ENCODE measurements at regions not wholly inside any gene's neighbourhood (a gene's known extent, or its start where the extent isn't known, plus 50 kb on each side); places are given as distances from the start of the nearest gene placed in this dataset.

DNA sequence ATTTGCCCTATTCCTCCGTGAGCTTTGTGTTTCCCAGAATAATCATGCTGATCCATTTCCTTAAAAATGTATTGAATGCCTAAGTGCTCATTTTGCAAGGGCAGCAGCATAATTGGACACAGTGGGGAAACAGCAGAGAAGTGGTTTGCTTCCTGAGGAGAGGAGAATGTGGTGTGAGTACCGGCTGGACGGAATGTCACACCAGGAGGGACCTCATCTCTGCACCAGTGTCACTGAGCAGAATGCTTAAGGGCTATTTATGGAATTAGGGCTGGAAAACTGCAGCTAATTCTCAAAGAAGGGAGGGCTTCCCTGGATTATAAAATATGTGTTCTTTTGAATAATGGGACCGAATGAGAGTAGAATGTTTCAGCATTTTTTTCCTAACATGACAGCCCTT, 1100.6 kb upstream of the RBFOX1 start:
- TF ChIP-seq POLR2A (IDR thresholded peaks at IDR 0.05) (no peak), POLR2AphosphoS5 (IDR thresholded peaks at IDR 0.05) (no peak)
- TF ChIP-seq, protein P1, sequence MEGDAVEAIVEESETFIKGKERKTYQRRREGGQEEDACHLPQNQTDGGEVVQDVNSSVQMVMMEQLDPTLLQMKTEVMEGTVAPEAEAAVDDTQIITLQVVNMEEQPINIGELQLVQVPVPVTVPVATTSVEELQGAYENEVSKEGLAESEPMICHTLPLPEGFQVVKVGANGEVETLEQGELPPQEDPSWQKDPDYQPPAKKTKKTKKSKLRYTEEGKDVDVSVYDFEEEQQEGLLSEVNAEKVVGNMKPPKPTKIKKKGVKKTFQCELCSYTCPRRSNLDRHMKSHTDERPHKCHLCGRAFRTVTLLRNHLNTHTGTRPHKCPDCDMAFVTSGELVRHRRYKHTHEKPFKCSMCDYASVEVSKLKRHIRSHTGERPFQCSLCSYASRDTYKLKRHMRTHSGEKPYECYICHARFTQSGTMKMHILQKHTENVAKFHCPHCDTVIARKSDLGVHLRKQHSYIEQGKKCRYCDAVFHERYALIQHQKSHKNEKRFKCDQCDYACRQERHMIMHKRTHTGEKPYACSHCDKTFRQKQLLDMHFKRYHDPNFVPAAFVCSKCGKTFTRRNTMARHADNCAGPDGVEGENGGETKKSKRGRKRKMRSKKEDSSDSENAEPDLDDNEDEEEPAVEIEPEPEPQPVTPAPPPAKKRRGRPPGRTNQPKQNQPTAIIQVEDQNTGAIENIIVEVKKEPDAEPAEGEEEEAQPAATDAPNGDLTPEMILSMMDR (IDR thresholded peaks at IDR 0.05): no peak
- H3K27me3 ChIP-seq: no peaks in the 10 kb centered on the region
- H3K27ac ChIP-seq: no peak overlapping the region
- H3K36me3 ChIP-seq: no peaks in the 10 kb centered on the region
- DNase-seq (ENCODE audit: low spot score in 2 of 2): no peak
- intact Hi-C loops (cut with DNase I; ENCODE audit: low total_unique reads): no loop called here
- H3K9me3 ChIP-seq: no peaks in the 10 kb centered on the region
- H3K4me1 ChIP-seq: no peaks in the 10 kb centered on the region
- H3K4me3 ChIP-seq: no peak overlapping the region

DNA sequence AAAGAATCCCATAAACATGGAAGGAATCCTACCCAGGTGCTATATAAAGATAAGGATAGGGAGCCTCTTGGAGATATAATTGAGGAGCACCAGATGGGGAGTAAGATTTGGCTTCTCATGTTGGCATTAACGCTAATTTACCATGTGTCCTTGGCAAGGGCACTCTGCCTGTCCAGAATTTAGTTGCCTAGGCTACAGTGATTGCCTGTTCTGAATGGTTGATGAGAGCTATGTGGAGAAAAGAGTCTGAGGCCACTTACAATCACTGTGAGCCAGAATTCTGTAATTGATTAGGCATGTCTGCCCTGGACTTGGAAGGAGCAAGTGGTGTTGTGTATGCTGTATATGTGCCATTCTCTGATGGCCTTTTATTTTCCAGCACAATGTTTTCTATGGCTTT, 1101.2 kb upstream of the RBFOX1 start:
- no peak for DNase-seq (ENCODE audit: low spot score in 2 of 2)
- Histone ChIP-seq H3K9me3 (no peaks in the 10 kb centered on the region), H3K4me1 (no peaks in the 10 kb centered on the region), H3K27ac (no peak overlapping the region), H3K36me3 (no peaks in the 10 kb centered on the region), H3K27me3 (no peaks in the 10 kb centered on the region), H3K4me3 (no peak overlapping the region)
- TF ChIP-seq, protein P1 (IDR thresholded peaks at IDR 0.05): no peak
- TF ChIP-seq POLR2A (IDR thresholded peaks at IDR 0.05) (no peak), POLR2AphosphoS5 (IDR thresholded peaks at IDR 0.05) (no peak)
- intact Hi-C loops (cut with DNase I; ENCODE audit: low total_unique reads): no loop called here

DNA sequence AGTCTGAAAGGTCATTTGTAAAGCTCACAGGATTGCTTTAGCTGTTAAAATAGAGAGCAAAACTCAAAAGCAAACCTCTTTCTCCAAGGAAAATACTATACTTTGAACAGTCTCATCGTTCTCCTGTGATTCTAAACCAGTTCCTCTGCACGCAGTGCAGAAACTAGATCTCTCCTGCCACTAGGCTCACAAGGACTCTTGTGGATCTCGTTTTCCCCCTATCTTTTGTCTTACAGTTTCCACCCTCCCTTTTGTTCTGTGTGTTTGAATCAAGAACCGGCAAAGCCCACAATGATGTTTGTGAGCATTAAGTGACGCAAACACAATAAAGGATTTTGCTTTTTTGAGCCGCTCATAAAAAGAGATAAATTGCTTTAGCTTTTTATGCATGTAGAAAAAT, 1103.5 kb upstream of the RBFOX1 start:
- Histone ChIP-seq H3K27ac (no peak overlapping the region), H3K4me1 (no peaks in the 10 kb centered on the region), H3K27me3 (no peaks in the 10 kb centered on the region), H3K36me3 (no peaks in the 10 kb centered on the region), H3K9me3 (no peaks in the 10 kb centered on the region), H3K4me3 (no peak overlapping the region)
- no peak for DNase-seq (ENCODE audit: low spot score in 2 of 2)
- TF ChIP-seq POLR2AphosphoS5 (IDR thresholded peaks at IDR 0.05): no peak
- no peak for TF ChIP-seq POLR2A (IDR thresholded peaks at IDR 0.05)
- TF ChIP-seq, protein P1 (IDR thresholded peaks at IDR 0.05): no peak
- intact Hi-C loops (cut with DNase I; ENCODE audit: low total_unique reads): no loop called here

DNA sequence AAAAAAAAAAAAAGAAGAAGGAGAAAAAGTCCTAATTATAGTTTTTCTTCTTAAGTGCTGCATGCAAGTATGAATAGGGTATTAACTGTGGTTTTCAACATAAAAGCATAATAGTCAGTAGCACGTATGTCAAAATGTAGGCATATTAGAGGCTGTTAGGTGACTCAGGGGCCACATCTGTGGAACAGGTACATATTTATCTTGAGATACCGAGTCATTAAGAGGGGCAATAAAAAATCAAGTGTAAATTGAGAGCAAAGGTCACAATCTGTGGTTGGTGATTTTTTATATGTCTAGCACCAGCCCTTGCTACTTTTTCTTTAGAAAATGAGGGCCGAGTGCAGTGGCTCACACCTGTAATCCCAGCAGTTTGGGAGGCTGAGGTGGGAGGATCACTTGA, 1113.8 kb upstream of the RBFOX1 start:
- intact Hi-C loops (cut with DNase I; ENCODE audit: low total_unique reads): no loop called here
- no peak overlapping the region for H3K4me3 ChIP-seq
- H3K27me3 ChIP-seq: no peaks in the 10 kb centered on the region
- TF ChIP-seq, protein P1 (IDR thresholded peaks at IDR 0.05): no peak
- TF ChIP-seq POLR2AphosphoS5 (IDR thresholded peaks at IDR 0.05) (no peak), POLR2A (IDR thresholded peaks at IDR 0.05) (no peak)
- H3K36me3 ChIP-seq: no peaks in the 10 kb centered on the region
- no peak overlapping the region for H3K27ac ChIP-seq
- DNase-seq (ENCODE audit: low spot score in 2 of 2): no peak
- no peaks in the 10 kb centered on the region for H3K4me1 ChIP-seq
- peaks cover 0 to 13% of the 10 kb centered on the region in 2 donors for H3K9me3 ChIP-seq

DNA sequence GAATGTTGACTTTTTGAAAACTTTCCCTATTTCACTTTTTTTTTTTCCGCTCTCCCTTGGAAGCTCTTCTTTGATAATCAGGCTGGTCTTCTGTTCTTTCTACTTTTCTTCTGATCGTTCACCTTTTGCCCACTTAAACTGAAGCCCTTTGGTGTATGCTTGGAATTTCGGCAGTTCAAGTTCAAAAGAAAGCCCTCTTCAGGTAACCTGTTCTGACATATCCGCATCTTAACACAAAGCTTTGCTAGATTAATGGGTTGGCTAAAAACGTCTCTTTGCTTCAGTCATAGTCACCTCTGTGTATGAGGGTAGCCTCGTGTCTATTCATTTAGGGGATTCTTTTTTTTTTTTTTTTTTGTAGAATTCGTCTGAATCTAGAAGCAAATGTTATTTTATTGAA, 1115.8 kb upstream of the RBFOX1 start:
- no peak overlapping the region for H3K4me3 ChIP-seq
- intact Hi-C loops (cut with DNase I; ENCODE audit: low total_unique reads): no loop called here
- H3K9me3 ChIP-seq: peaks cover 0 to 13% of the 10 kb centered on the region in 2 donors
- H3K27ac ChIP-seq: no peak overlapping the region
- no peak for DNase-seq (ENCODE audit: low spot score in 2 of 2)
- H3K4me1 ChIP-seq: no peaks in the 10 kb centered on the region
- H3K36me3 ChIP-seq: no peaks in the 10 kb centered on the region
- TF ChIP-seq POLR2AphosphoS5 (IDR thresholded peaks at IDR 0.05) (no peak), POLR2A (IDR thresholded peaks at IDR 0.05) (no peak)
- TF ChIP-seq, protein P1 (IDR thresholded peaks at IDR 0.05): no peak
- H3K27me3 ChIP-seq: no peaks in the 10 kb centered on the region

Data from breast epithelium (tissue), 4 donors.